Endodermal cell (in vitro differentiated cells): ENCODE measurements at regions not wholly inside any gene's neighbourhood (a gene's known extent, or its start where the extent isn't known, plus 50 kb on each side); places are given as distances from the start of the nearest gene placed in this dataset.
A peak's percentile ranks its signal among the peaks of the same experiment; 100 is the strongest.

Experiments used
- DNase-seq: peaks from one replicate; pipeline ENCODE4 v3.0.0-alpha.2; 2017
- H3K27ac ChIP-seq: 2 replicates; pipeline ENCODE4 v1.5.1; 2013; ENCODE audit warnings: mild to moderate bottlenecking, low read depth, low read length, moderate library complexity
- H3K27me3 ChIP-seq: 2 replicates; pipeline ENCODE4 v1.6.1; 2013; ENCODE audit warnings: mild to moderate bottlenecking, low read length, moderate library complexity; ENCODE audit not compliant: insufficient read depth, control insufficient read depth, poor library complexity, severe bottlenecking
- H3K36me3 ChIP-seq: 2 replicates; pipeline ENCODE4 v1.7.0; 2013; ENCODE audit warnings: mild to moderate bottlenecking, low read length, moderate library complexity; ENCODE audit not compliant: control insufficient read depth, insufficient read depth
- H3K4me1 ChIP-seq: one replicate; pipeline ENCODE4 v1.7.0; 2013; ENCODE audit warnings: low read length; ENCODE audit not compliant: control insufficient read depth, insufficient read depth
- H3K4me3 ChIP-seq: 2 replicates; pipeline ENCODE4 v1.5.1; 2013; ENCODE audit warnings: mild to moderate bottlenecking, low read length, moderate library complexity
- H3K9ac ChIP-seq: 2 replicates; pipeline ENCODE4 v1.6.1; 2013; ENCODE audit warnings: mild to moderate bottlenecking, low read length, moderate library complexity; ENCODE audit not compliant: poor library complexity, severe bottlenecking; ENCODE audit errors: extremely low read depth
- H3K9me3 ChIP-seq: 2 replicates; pipeline ENCODE4 v1.6.1; 2013; ENCODE audit warnings: mild to moderate bottlenecking, low read length, moderate library complexity; ENCODE audit not compliant: control insufficient read depth
- H3K27ac Mint-ChIP-seq: 2 replicates; pipeline ENCODE4 v1.8.0; 2020; ENCODE audit warnings: mixed read lengths
- H3K27me3 Mint-ChIP-seq: 2 replicates; pipeline ENCODE4 v1.8.0; 2021; ENCODE audit warnings: mild to moderate bottlenecking, mixed read lengths; ENCODE audit not compliant: insufficient read depth
- H3K36me3 Mint-ChIP-seq: 2 replicates; pipeline ENCODE4 v1.8.0; 2020; ENCODE audit warnings: low read depth, mixed read lengths
- H3K4me1 Mint-ChIP-seq: 2 replicates; pipeline ENCODE4 v1.8.0; 2020; ENCODE audit warnings: mixed read lengths
- H3K4me3 Mint-ChIP-seq: 2 replicates; pipeline ENCODE4 v1.8.0; 2020; ENCODE audit warnings: mild to moderate bottlenecking, moderate library complexity, mixed read lengths
- H3K9me3 Mint-ChIP-seq: 2 replicates; pipeline ENCODE4 v1.8.0; 2020; ENCODE audit warnings: mild to moderate bottlenecking, mixed read lengths
- WGBS, 2 experiments: methylation state at CpG; one replicate each; pipeline versions ENCODE4 v1.1.5 to v1.1.7; 2013; ENCODE audit warnings: missing lambda C conversion rate in 2 of 2, mixed read lengths in 1 of 2; ENCODE audit not compliant: insufficient coverage in 1 of 2, insufficient read length in 1 of 2; 5-methylcytosine and 5-hydroxymethylcytosine counted together
- TF ChIP-seq, protein P1 (sequence below): fragments of 200-600 bp; sonication (generic); conservative IDR thresholded peaks from 2 replicates; pipeline ENCODE4 v1.5.0; 2021; ENCODE audit warnings: antibody characterized with exemption, mild to moderate bottlenecking

DNA sequence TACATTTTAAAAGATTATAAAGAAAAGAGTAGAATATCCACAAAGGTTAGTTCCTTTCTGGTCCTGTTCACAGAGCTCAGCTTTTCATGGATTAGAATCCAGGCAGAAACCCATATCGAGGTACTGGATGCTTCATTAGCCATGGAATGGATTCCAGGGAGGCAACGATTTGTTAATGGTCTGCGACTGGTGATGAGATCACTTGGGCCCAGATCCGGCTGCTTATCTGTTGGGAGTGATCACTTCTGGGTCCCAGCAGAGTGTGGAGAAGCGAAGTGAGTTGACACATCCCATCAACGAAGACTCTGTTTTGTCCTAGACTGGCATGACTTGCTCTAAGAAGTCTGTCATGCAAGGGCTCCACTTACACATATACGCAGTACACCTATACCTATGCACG is 165.8 kb downstream of the MAF start:
- no peak overlapping the region for H3K4me3 Mint-ChIP-seq
- peaks cover 18% of the 10 kb centered on the region for H3K27me3 Mint-ChIP-seq
- H3K36me3 Mint-ChIP-seq: no peaks in the 10 kb centered on the region
- no peak overlapping the region for H3K27ac ChIP-seq
- WGBS, 2 experiments: 91% methylated on average over 6 to 8 of the region's 8 CpGs
- peaks cover 1% of the 10 kb centered on the region for H3K9me3 Mint-ChIP-seq
- H3K9ac ChIP-seq: no peak overlapping the region
- TF ChIP-seq, protein P1, sequence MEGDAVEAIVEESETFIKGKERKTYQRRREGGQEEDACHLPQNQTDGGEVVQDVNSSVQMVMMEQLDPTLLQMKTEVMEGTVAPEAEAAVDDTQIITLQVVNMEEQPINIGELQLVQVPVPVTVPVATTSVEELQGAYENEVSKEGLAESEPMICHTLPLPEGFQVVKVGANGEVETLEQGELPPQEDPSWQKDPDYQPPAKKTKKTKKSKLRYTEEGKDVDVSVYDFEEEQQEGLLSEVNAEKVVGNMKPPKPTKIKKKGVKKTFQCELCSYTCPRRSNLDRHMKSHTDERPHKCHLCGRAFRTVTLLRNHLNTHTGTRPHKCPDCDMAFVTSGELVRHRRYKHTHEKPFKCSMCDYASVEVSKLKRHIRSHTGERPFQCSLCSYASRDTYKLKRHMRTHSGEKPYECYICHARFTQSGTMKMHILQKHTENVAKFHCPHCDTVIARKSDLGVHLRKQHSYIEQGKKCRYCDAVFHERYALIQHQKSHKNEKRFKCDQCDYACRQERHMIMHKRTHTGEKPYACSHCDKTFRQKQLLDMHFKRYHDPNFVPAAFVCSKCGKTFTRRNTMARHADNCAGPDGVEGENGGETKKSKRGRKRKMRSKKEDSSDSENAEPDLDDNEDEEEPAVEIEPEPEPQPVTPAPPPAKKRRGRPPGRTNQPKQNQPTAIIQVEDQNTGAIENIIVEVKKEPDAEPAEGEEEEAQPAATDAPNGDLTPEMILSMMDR: no peak
- no peaks in the 10 kb centered on the region for H3K4me1 ChIP-seq
- H3K4me1 Mint-ChIP-seq: peaks cover 20% of the 10 kb centered on the region
- no peak overlapping the region for H3K27ac Mint-ChIP-seq
- no peaks in the 10 kb centered on the region for H3K36me3 ChIP-seq
- H3K27me3 ChIP-seq: peaks cover 7% of the 10 kb centered on the region
- H3K4me3 ChIP-seq: no peak overlapping the region
- DNase-seq: no peak
- H3K9me3 ChIP-seq: peaks cover 12% of the 10 kb centered on the region

- H3K27me3 ChIP-seq: peaks cover 7% of the 10 kb centered on the region
- peaks cover 12% of the 10 kb centered on the region for H3K9me3 ChIP-seq
- Mint-ChIP-seq H3K27ac (no peak overlapping the region), H3K36me3 (no peaks in the 10 kb centered on the region), H3K4me3 (no peak overlapping the region), H3K27me3 (peaks cover 23% of the 10 kb centered on the region), H3K4me1 (peaks cover 27% of the 10 kb centered on the region), H3K9me3 (peaks cover 1% of the 10 kb centered on the region)
- DNase-seq: no peak
- 100% methylated on average over 2 of the region's 2 CpGs; no CpG with 5 or more reads in 1 of the 2 experiments for WGBS, 2 experiments
- H3K36me3 ChIP-seq: no peaks in the 10 kb centered on the region
- no peak overlapping the region for H3K4me3 ChIP-seq
- H3K9ac ChIP-seq: no peak overlapping the region
- no peak overlapping the region for H3K27ac ChIP-seq
- H3K4me1 ChIP-seq: no peaks in the 10 kb centered on the region
- TF ChIP-seq, protein P1: no peak
These were observed 166.4 kb downstream of the MAF start for GRCh38 chr16:79434092-79434491.

DNA sequence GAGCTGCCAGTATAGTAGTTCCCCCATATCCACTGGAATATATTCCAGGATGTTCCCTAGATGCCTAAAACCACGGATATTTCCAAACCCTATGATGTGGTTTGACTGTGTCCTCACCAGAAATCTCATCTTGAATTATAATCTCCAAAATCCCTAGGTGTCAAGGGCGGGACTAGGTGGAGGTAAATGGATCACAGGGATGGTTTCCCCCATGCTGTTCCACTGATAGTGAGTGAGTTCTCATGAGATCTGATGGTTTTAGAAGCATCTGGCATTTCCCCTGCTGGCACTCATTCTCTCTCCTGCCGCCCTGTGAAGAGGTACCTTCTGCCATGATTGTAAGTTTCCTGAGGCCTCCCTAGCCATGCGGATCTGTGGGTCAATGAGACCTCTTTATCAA is 168.6 kb downstream of the MAF start:
- Histone ChIP-seq H3K9ac (no peak overlapping the region), H3K9me3 (peaks cover 12% of the 10 kb centered on the region), H3K27me3 (peaks cover 7% of the 10 kb centered on the region), H3K4me3 (no peak overlapping the region), H3K4me1 (no peaks in the 10 kb centered on the region), H3K27ac (no peak overlapping the region), H3K36me3 (no peaks in the 10 kb centered on the region)
- peaks cover 1% of the 10 kb centered on the region for H3K9me3 Mint-ChIP-seq
- TF ChIP-seq, protein P1: no peak
- no peak overlapping the region for H3K4me3 Mint-ChIP-seq
- 87 to 95% methylated on average over 2 to 4 of the region's 4 CpGs for WGBS, 2 experiments
- H3K27ac Mint-ChIP-seq: no peak overlapping the region
- H3K4me1 Mint-ChIP-seq: peaks cover 18% of the 10 kb centered on the region
- peak; percentile 67 for DNase-seq
- H3K27me3 Mint-ChIP-seq: peaks cover 25% of the 10 kb centered on the region
- H3K36me3 Mint-ChIP-seq: no peaks in the 10 kb centered on the region
